ENCODE measurements at regions not wholly inside any gene's neighbourhood (a gene's known extent, or its start where the extent isn't known, plus 50 kb on each side); places are given as distances from the start of the nearest gene placed in this dataset.
"Not testable (repeated sequence)": the region's sequence is repeated elsewhere in the genome, so short reads cannot be mapped to it uniquely, and the experiment has no call there.

DNA sequence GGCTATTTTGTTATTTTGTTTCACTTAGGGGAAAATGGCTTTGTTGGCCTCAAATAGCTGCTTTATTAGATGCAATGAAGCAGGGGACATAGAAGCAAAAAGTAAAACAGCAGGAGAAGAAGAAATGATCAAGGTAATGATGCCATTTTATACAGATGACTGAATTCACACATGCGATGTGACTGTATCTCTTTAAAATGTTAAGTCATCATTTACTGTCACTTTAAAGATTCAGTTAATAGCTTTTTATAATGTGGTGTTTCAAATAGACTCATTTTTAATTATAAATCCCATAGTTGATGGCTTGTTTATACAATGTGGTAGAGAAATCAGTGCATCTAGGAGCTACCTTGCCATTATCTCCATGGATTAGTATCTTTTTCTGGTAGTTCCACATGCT lies 863.9 kb upstream of the DEFB115 start:
- TF ChIP-seq, protein P1, sequence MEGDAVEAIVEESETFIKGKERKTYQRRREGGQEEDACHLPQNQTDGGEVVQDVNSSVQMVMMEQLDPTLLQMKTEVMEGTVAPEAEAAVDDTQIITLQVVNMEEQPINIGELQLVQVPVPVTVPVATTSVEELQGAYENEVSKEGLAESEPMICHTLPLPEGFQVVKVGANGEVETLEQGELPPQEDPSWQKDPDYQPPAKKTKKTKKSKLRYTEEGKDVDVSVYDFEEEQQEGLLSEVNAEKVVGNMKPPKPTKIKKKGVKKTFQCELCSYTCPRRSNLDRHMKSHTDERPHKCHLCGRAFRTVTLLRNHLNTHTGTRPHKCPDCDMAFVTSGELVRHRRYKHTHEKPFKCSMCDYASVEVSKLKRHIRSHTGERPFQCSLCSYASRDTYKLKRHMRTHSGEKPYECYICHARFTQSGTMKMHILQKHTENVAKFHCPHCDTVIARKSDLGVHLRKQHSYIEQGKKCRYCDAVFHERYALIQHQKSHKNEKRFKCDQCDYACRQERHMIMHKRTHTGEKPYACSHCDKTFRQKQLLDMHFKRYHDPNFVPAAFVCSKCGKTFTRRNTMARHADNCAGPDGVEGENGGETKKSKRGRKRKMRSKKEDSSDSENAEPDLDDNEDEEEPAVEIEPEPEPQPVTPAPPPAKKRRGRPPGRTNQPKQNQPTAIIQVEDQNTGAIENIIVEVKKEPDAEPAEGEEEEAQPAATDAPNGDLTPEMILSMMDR (IDR thresholded peaks at IDR 0.05), result not testable (repeated sequence)
- not testable (repeated sequence) for TF ChIP-seq POLR2A (IDR thresholded peaks at IDR 0.05)
